CD8-positive, alpha-beta memory T cell (primary cell): ENCODE measurements at regions not wholly inside any gene's neighbourhood (a gene's known extent, or its start where the extent isn't known, plus 50 kb on each side); places are given as distances from the start of the nearest gene placed in this dataset.

Experiments
- CTCF ChIA-PET: fragments of 350-600 bp; sonication (Branson Sonifier 250); formaldehyde crosslinking; loops from one replicate; lab custom pipeline; 2021; ENCODE audit warnings: antibody characterized with exemption; lab: Charles Lee
- POLR2A ChIA-PET: fragments of 350-600 bp; sonication (Branson Sonifier 250); formaldehyde crosslinking; loops from one replicate; lab custom pipeline; 2021; ENCODE audit warnings: antibody characterized with exemption; lab: Charles Lee
- DNase-seq, 5 donors: peaks; one replicate each; pipeline versions ENCODE4 v3.0.0 to v3.0.0-alpha.2; 2020 to 2022; ENCODE audit warnings: mixed read lengths in 1 of 5
- H3K27ac ChIP-seq: one replicate; pipeline ENCODE4 v1.7.0; 2013; ENCODE audit warnings: low read depth, mild to moderate bottlenecking, low read length, moderate library complexity
- H3K27me3 ChIP-seq: 2 replicates; pipeline ENCODE4 v1.7.0; 2013; ENCODE audit warnings: low read length, mild to moderate bottlenecking; ENCODE audit not compliant: insufficient read depth, poor library complexity, severe bottlenecking
- H3K36me3 ChIP-seq: 2 replicates; pipeline ENCODE4 v1.7.0; 2013; ENCODE audit warnings: mild to moderate bottlenecking, low read length, moderate library complexity; ENCODE audit not compliant: insufficient read depth
- H3K4me1 ChIP-seq: 2 replicates; pipeline ENCODE4 v1.7.0; 2013; ENCODE audit warnings: mild to moderate bottlenecking, low read length, moderate library complexity; ENCODE audit not compliant: insufficient read depth
- H3K4me3 ChIP-seq: 2 replicates; pipeline ENCODE4 v1.7.0; 2013; ENCODE audit warnings: mild to moderate bottlenecking, low read length
- H3K9me3 ChIP-seq: 2 replicates; pipeline ENCODE4 v1.7.0; 2013; ENCODE audit warnings: mild to moderate bottlenecking, low read length
- H3K27ac Mint-ChIP-seq, 8 donors: one replicate each; pipeline ENCODE4 v1.8.0; 2020 to 2021; ENCODE audit warnings: mixed read lengths in 8 of 8, mild to moderate bottlenecking in 6 of 8, inconsistent platforms in 3 of 8, moderate library complexity in 3 of 8
- H3K27me3 Mint-ChIP-seq, 2 donors: one replicate each; pipeline ENCODE4 v1.8.0; 2020 to 2021; ENCODE audit warnings: mixed read lengths in 2 of 2, mild to moderate bottlenecking in 1 of 2, moderate library complexity in 1 of 2
- H3K36me3 Mint-ChIP-seq, 3 donors: one replicate each; pipeline ENCODE4 v1.8.0; 2020 to 2021; ENCODE audit warnings: mixed read lengths in 3 of 3, inconsistent platforms in 1 of 3, mild to moderate bottlenecking in 1 of 3
- H3K4me1 Mint-ChIP-seq, 3 donors: one replicate each; pipeline ENCODE4 v1.8.0; 2020 to 2021; ENCODE audit warnings: mixed read lengths in 3 of 3, inconsistent platforms in 1 of 3, mild to moderate bottlenecking in 1 of 3
- H3K4me3 Mint-ChIP-seq, 7 donors: one replicate each; pipeline ENCODE4 v1.8.0; 2020 to 2021; ENCODE audit warnings: mixed read lengths in 7 of 7, mild to moderate bottlenecking in 6 of 7, moderate library complexity in 4 of 7, inconsistent platforms in 2 of 7
- H3K9me3 Mint-ChIP-seq, 5 donors: one replicate each; pipeline ENCODE4 v1.8.0; 2020 to 2022; ENCODE audit warnings: mixed read lengths in 5 of 5, mild to moderate bottlenecking in 3 of 5, moderate library complexity in 2 of 5, inconsistent platforms in 1 of 5

- no peaks in the 10 kb centered on the region for H3K36me3 Mint-ChIP-seq
- no peak for DNase-seq
- Histone ChIP-seq H3K36me3 (no peaks in the 10 kb centered on the region), H3K27ac (no peak overlapping the region), H3K4me1 (no peaks in the 10 kb centered on the region), H3K4me3 (no peak overlapping the region), H3K9me3 (no peaks in the 10 kb centered on the region), H3K27me3 (no peaks in the 10 kb centered on the region)
- POLR2A ChIA-PET: no interaction called here
- no peak overlapping the region for H3K4me3 Mint-ChIP-seq
- no peak overlapping the region for H3K27ac Mint-ChIP-seq
- no peaks in the 10 kb centered on the region for H3K27me3 Mint-ChIP-seq
- no peaks in the 10 kb centered on the region for H3K4me1 Mint-ChIP-seq
- H3K9me3 Mint-ChIP-seq: peaks cover 0 to 14% (median 0%) of the 10 kb centered on the region in 5 donors
- CTCF ChIA-PET: no interaction called here
Observed at GRCh38 chr6:153511896-153512496, 380.9 kb upstream of the RGS17 start.

DNA sequence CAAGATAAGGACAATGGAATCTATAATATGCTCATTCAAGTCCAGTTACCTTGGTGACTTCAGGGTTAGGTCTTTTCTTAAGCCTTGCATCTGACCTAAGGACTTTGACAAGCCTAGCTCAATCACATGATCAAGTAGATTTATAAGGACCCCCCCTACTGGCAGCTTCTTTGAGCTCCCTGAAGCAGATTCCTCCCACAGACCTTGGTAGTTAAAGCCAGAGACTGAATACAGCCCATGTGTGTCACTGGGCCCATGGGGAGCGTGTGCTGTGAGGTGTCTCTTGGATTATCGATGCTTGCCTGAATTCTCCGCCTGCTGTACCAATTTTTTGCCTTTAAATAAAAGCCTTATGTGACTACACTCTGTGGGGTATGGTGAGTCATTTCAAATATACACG lies 372.7 kb upstream of the RGS17 start:
- Mint-ChIP-seq H3K4me1 (no peaks in the 10 kb centered on the region), H3K27me3 (no peaks in the 10 kb centered on the region), H3K9me3 (peaks cover 0 to 5% (median 0%) of the 10 kb centered on the region in 5 donors), H3K4me3 (no peak overlapping the region), H3K36me3 (no peaks in the 10 kb centered on the region), H3K27ac (no peak overlapping the region)
- Histone ChIP-seq H3K27me3 (no peaks in the 10 kb centered on the region), H3K4me1 (no peaks in the 10 kb centered on the region), H3K36me3 (no peaks in the 10 kb centered on the region), H3K4me3 (no peak overlapping the region), H3K27ac (no peak overlapping the region), H3K9me3 (no peaks in the 10 kb centered on the region)
- no peak for DNase-seq
- ChIA-PET CTCF (no interaction called here), POLR2A (no interaction called here)

DNA sequence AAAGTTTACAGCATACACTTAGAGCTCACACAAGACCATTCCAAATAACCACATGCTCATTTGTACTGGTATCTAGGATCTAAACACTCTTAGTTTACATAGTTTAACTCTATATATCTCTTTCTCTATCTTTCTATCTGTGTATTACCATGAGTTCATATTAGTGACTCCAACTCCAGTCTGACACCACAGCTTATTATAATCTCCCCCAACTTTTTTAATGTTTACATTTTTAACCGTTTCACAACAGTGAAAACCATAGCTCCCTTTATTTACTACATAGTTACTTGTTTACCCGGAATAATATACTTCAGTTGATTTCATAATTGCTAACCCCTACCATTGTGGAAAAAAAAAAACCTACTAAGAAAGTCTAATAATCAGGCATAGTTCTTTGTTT lies 362.4 kb upstream of the RGS17 start:
- DNase-seq: no peak
- no peaks in the 10 kb centered on the region for H3K9me3 ChIP-seq

DNA sequence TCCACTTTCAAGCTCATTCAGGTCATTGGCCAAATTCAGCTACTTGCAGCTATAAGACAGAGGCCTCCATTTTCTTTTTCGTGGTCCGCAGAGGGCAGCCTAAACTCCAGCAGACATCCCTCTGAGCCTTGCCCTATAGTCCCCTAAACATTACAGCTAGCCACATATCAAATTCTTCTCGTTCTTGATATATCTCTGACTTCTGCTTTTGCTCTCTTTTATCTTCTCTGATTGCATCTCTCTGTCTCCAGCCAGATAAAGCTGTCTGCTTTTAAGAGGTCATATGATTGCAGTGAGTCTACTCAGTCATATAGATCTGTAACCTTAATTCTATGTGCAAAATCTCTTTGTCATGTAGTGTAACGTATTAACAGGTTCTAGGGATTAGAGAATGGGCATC lies 358.4 kb upstream of the RGS17 start:
- H3K36me3 Mint-ChIP-seq: no peaks in the 10 kb centered on the region
- no peaks in the 10 kb centered on the region for H3K27me3 Mint-ChIP-seq
- CTCF ChIA-PET: no interaction called here
- H3K4me3 ChIP-seq: no peak overlapping the region
- H3K4me1 ChIP-seq: no peaks in the 10 kb centered on the region
- H3K9me3 Mint-ChIP-seq: peaks cover 0 to 11% (median 3%) of the 10 kb centered on the region in 5 donors
- H3K9me3 ChIP-seq: no peaks in the 10 kb centered on the region
- no peak overlapping the region for H3K4me3 Mint-ChIP-seq
- H3K27me3 ChIP-seq: no peaks in the 10 kb centered on the region
- POLR2A ChIA-PET: no interaction called here
- no peaks in the 10 kb centered on the region for H3K4me1 Mint-ChIP-seq
- H3K27ac Mint-ChIP-seq: no peak overlapping the region
- no peak for DNase-seq
- H3K27ac ChIP-seq: no peak overlapping the region
- H3K36me3 ChIP-seq: no peaks in the 10 kb centered on the region

More for the DNA sequence above, 362.4 kb upstream of the RGS17 start:
- Mint-ChIP-seq H3K27me3 (no peaks in the 10 kb centered on the region), H3K27ac (no peak overlapping the region), H3K9me3 (peaks cover 0 to 18% (median 1%) of the 10 kb centered on the region in 5 donors), H3K4me1 (no peaks in the 10 kb centered on the region), H3K36me3 (no peaks in the 10 kb centered on the region), H3K4me3 (no peak overlapping the region)
- Histone ChIP-seq H3K36me3 (no peaks in the 10 kb centered on the region), H3K27ac (no peak overlapping the region), H3K27me3 (no peaks in the 10 kb centered on the region), H3K4me3 (no peak overlapping the region), H3K4me1 (no peaks in the 10 kb centered on the region)
- ChIA-PET CTCF (no interaction called here), POLR2A (no interaction called here)

DNA sequence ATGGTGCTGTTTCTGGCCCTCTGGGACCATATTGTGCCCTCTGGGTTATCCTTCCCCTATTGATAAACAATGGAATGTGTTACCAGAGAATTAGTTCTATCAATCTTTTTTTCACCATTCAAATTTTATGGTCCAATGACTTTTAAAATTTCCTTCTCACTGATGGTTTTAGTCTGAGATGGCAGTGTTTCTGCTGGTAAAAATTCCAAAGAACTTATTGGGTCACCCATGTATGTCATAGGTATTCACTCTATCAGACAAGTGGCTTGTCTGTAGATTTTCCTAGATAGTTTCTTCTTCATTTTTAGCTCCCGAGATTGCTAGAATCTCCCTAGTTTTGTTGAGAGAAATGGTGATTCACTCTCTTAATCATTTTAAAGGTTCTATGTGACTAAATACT lies 357.2 kb upstream of the RGS17 start:
- CTCF ChIA-PET: no interaction called here
- H3K27ac ChIP-seq: no peak overlapping the region
- no peaks in the 10 kb centered on the region for H3K9me3 ChIP-seq
- peaks cover 0 to 5% (median 3%) of the 10 kb centered on the region in 5 donors for H3K9me3 Mint-ChIP-seq
- no peaks in the 10 kb centered on the region for H3K4me1 ChIP-seq
- POLR2A ChIA-PET: no interaction called here
- no peaks in the 10 kb centered on the region for H3K36me3 ChIP-seq
- H3K4me3 ChIP-seq: no peak overlapping the region
- no peaks in the 10 kb centered on the region for H3K4me1 Mint-ChIP-seq
- H3K27ac Mint-ChIP-seq: no peak overlapping the region
- no peak for DNase-seq
- H3K36me3 Mint-ChIP-seq: no peaks in the 10 kb centered on the region
- H3K27me3 ChIP-seq: no peaks in the 10 kb centered on the region
- H3K27me3 Mint-ChIP-seq: peaks cover 0 to 1% of the 10 kb centered on the region in 2 donors
- no peak overlapping the region for H3K4me3 Mint-ChIP-seq

DNA sequence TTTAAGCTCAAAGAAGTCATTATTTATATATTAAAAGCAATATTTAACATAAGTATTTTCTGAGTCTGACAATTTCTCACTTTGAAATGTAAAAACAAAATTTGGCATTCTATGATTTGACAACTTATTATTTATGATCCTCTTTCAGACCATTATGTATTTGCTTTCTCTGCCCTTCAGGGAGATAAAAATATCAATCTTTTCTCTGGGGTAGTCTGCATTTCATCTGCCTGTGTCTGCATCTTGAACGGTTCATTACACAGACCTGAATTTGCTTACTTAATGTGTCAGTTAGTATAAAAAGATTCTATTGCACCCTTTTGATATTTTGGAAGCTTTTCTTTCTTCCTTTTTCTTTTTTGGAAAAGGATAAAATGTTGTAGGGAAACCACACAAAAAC lies 354.0 kb upstream of the RGS17 start:
- no peaks in the 10 kb centered on the region for H3K4me1 Mint-ChIP-seq
- DNase-seq: no peak
- no peaks in the 10 kb centered on the region for H3K9me3 ChIP-seq
- no peaks in the 10 kb centered on the region for H3K27me3 ChIP-seq
- POLR2A ChIA-PET: no interaction called here
- H3K27ac Mint-ChIP-seq: no peak overlapping the region
- H3K4me3 Mint-ChIP-seq: no peak overlapping the region
- no peaks in the 10 kb centered on the region for H3K36me3 Mint-ChIP-seq
- no peak overlapping the region for H3K4me3 ChIP-seq
- no peaks in the 10 kb centered on the region for H3K36me3 ChIP-seq
- H3K27me3 Mint-ChIP-seq: peaks cover 0 to 4% of the 10 kb centered on the region in 2 donors
- peaks cover 0 to 9% (median 3%) of the 10 kb centered on the region in 5 donors for H3K9me3 Mint-ChIP-seq
- no peaks in the 10 kb centered on the region for H3K4me1 ChIP-seq
- CTCF ChIA-PET: no interaction called here
- H3K27ac ChIP-seq: no peak overlapping the region

- Mint-ChIP-seq H3K36me3 (no peaks in the 10 kb centered on the region), H3K4me1 (no peaks in the 10 kb centered on the region), H3K27me3 (peaks cover 0 to 4% of the 10 kb centered on the region in 2 donors), H3K4me3 (no peak overlapping the region), H3K27ac (no peak overlapping the region), H3K9me3 (peaks cover 0 to 14% (median 3%) of the 10 kb centered on the region in 5 donors)
- DNase-seq: no peak
- H3K9me3 ChIP-seq: no peaks in the 10 kb centered on the region
- H3K27ac ChIP-seq: no peak overlapping the region
- no peak overlapping the region for H3K4me3 ChIP-seq
- CTCF ChIA-PET: no interaction called here
- H3K27me3 ChIP-seq: no peaks in the 10 kb centered on the region
- H3K4me1 ChIP-seq: no peaks in the 10 kb centered on the region
- no peaks in the 10 kb centered on the region for H3K36me3 ChIP-seq
- POLR2A ChIA-PET: no interaction called here
Observed at GRCh38 chr6:153484056-153484455, 353.0 kb upstream of the RGS17 start.

GRCh38 chr6:153476243-153476642 lies 345.2 kb upstream of the RGS17 start:
- Mint-ChIP-seq H3K4me1 (no peaks in the 10 kb centered on the region), H3K9me3 (peaks cover 0 to 5% (median 3%) of the 10 kb centered on the region in 5 donors), H3K4me3 (no peak overlapping the region), H3K36me3 (no peaks in the 10 kb centered on the region), H3K27me3 (peaks cover 0 to 1% of the 10 kb centered on the region in 2 donors), H3K27ac (no peak overlapping the region)
- H3K9me3 ChIP-seq: no peaks in the 10 kb centered on the region
- no peaks in the 10 kb centered on the region for H3K4me1 ChIP-seq
- ChIA-PET CTCF (no interaction called here), POLR2A (no interaction called here)
- no peaks in the 10 kb centered on the region for H3K27me3 ChIP-seq
- H3K4me3 ChIP-seq: no peak overlapping the region
- DNase-seq: no peak
- no peaks in the 10 kb centered on the region for H3K36me3 ChIP-seq
- H3K27ac ChIP-seq: no peak overlapping the region
